ENCODE measurements at regions not wholly inside any gene's neighbourhood (a gene's known extent, or its start where the extent isn't known, plus 50 kb on each side); places are given as distances from the start of the nearest gene placed in this dataset.

GRCh38 chr21:39020751-39021477, 162.3 kb downstream of the PSMG1 start (continued):
- TF ChIP-seq MXI1 (IDR thresholded peaks at IDR 0.05; ENCODE audit: borderline replicate concordance, low read depth, low read length) = no peak

- POLR2A ChIA-PET (ENCODE audit: unreplicated experiment) = no interaction called here
These were observed 164.5 kb downstream of the PSMG1 start for GRCh38 chr21:39018730-39019129.

More at GRCh38 chr21:39018730-39019129, 164.5 kb downstream of the PSMG1 start:
- Histone ChIP-seq H3K27ac (ENCODE audit: insufficient read depth, low read length) (no peak overlapping the region), H3K23ac (ENCODE audit: low read depth, low read length) (no peak overlapping the region), H3K9me1 (ENCODE audit: insufficient read depth, low read length) (peaks cover 33% of the 10 kb centered on the region), H2BK20ac (ENCODE audit: low read depth, low read length) (peak overlapping the region; percentile 13; the same call in 1 of the 2 replicates), H3K4me3 (ENCODE audit: insufficient read depth, low read depth, low read length) (no peak overlapping the region), H3K4me2 (ENCODE audit: low read depth, low read length) (no peak overlapping the region), H2AFZ (replicated peaks; ENCODE audit: low read length, poor library complexity) (no peak overlapping the region), H2BK120ac (ENCODE audit: low read depth, low read length) (peak overlapping the region; percentile 85; the same call in 1 of the 2 replicates), H3K18ac (ENCODE audit: low read depth, low read length) (no peak overlapping the region), H3K79me1 (ENCODE audit: low read depth in 1 of 2, low read length in 2 of 2) (peaks cover 0 to 10% of the 10 kb centered on the region in 2 experiments; a peak in 1 of 4 replicates), H4K8ac (ENCODE audit: low read depth in 2 of 2, low read length in 2 of 2) (no peak overlapping the region; a peak in 1 of 4 replicates), H3K9ac (ENCODE audit: low read depth, low read length) (no peak overlapping the region), H4K20me1 (ENCODE audit: insufficient read depth, low read length) (no peaks in the 10 kb centered on the region), H3K14ac (replicated peaks; ENCODE audit: low read depth, low read length) (no peak overlapping the region), H2AK9ac (replicated peaks; ENCODE audit: low read depth, low read length, poor library complexity) (no peak overlapping the region), H3K27me3 (ENCODE audit: control insufficient read depth, insufficient read depth, low read length) (no peaks in the 10 kb centered on the region), H2BK15ac (ENCODE audit: low read depth, low read length) (peak overlapping the region; percentile 51; the same call in 1 of the 3 replicates), H3K9me3 (ENCODE audit: control insufficient read depth, insufficient read depth, low read length) (no peaks in the 10 kb centered on the region), H3K4me1 (ENCODE audit: control insufficient read depth, insufficient read depth, low read length) (peaks cover 46% of the 10 kb centered on the region), H4K91ac (ENCODE audit: insufficient read depth, low read depth, low read length) (peak overlapping the region; percentile 51; the same call in 1 of the 2 replicates), H2AK5ac (ENCODE audit: low read depth, low read length) (peak overlapping the region; percentile 66; the same call in 1 of the 2 replicates), H3K4ac (ENCODE audit: low read depth, low read length) (peak overlapping the region; percentile 83; the same call in 1 of the 2 replicates), H2BK5ac (ENCODE audit: low read depth, low read length, poor library complexity, severe bottlenecking) (peak overlapping the region; percentile 24), H3K36me3 (ENCODE audit: control insufficient read depth, insufficient read depth, low read length) (no peaks in the 10 kb centered on the region), H3K56ac (ENCODE audit: extremely low read depth, insufficient read depth, low read length) (no peak overlapping the region), H4K5ac (ENCODE audit: low read depth, low read length) (no peak overlapping the region; the same call in 1 of the 2 replicates)
- no TSS peak for BruUV-seq (replicated peaks)
- WGBS, 2 experiments (ENCODE audit: extremely low coverage in 2 of 2, insufficient read length in 1 of 2) = 81% methylated on average over 4 of the region's 4 CpGs; no CpG with 5 or more reads in 1 of the 2 experiments
- dilution Hi-C loops (cut with HindIII; ENCODE audit: low sequenced_read_pairs, unreplicated experiment) = no loop called here
- in situ Hi-C loops (cut with MboI; ENCODE audit: low sequenced_read_pairs) = no loop called here
- CTCF ChIA-PET = no interaction called here
- ATAC-seq (ENCODE audit: low read depth) (no peak), DNase-seq (no peak)
- TF ChIP-seq BHLHE40 (IDR thresholded peaks at IDR 0.05; ENCODE audit: low read depth, low read length) = no peak
- TF ChIP-seq CTCF (conservative IDR thresholded peaks at IDR 0.05; ENCODE audit: low read depth, low read length) = no peak
- no peak for TF ChIP-seq ELK1 (IDR thresholded peaks at IDR 0.05; ENCODE audit: borderline replicate concordance, low read depth, low read length)
- TF ChIP-seq CHD1 (IDR thresholded peaks at IDR 0.05; ENCODE audit: low read depth, low read length) = no peak
- no peak for TF ChIP-seq SMC3 (IDR thresholded peaks at IDR 0.05; ENCODE audit: low read depth, low read length)
- no peak for TF ChIP-seq MAFK (IDR thresholded peaks at IDR 0.05; ENCODE audit: low read depth, low read length)
- no peak for TF ChIP-seq MXI1 (IDR thresholded peaks at IDR 0.05; ENCODE audit: borderline replicate concordance, low read depth, low read length)
- no peak for TF ChIP-seq POLR2A (IDR thresholded peaks at IDR 0.05; ENCODE audit: low read depth, low read length)
- TF ChIP-seq NFE2L2 (IDR thresholded peaks at IDR 0.05; ENCODE audit: low read depth, low read length) = no peak
- TF ChIP-seq FOS (IDR thresholded peaks at IDR 0.05; ENCODE audit: low read depth, low read length) = no peak
- no peak for TF ChIP-seq RAD21 (IDR thresholded peaks at IDR 0.05; ENCODE audit: low read length)
- intact Hi-C loops (cut with micrococcal nuclease) = loop anchor here (5.0 kb wide), 1 partner anchor 721 kb away; no protein-coding TSS in a partner anchor
